Renal cortex interstitium (tissue), 11 donors: ENCODE measurements at regions not wholly inside any gene's neighbourhood (a gene's known extent, or its start where the extent isn't known, plus 50 kb on each side); places are given as distances from the start of the nearest gene placed in this dataset.
"Not testable (repeated sequence)": the region's sequence is repeated elsewhere in the genome, so short reads cannot be mapped to it uniquely, and the experiment has no call there.

Source experiments
- DNase-seq, 11 donors: peaks; one replicate each; pipeline ENCODE4 v3.0.0-alpha.2; 2013; ENCODE audit warnings: low read depth in 9 of 11, low spot score in 4 of 11; ENCODE audit errors: extremely low read depth in 1 of 11

DNA sequence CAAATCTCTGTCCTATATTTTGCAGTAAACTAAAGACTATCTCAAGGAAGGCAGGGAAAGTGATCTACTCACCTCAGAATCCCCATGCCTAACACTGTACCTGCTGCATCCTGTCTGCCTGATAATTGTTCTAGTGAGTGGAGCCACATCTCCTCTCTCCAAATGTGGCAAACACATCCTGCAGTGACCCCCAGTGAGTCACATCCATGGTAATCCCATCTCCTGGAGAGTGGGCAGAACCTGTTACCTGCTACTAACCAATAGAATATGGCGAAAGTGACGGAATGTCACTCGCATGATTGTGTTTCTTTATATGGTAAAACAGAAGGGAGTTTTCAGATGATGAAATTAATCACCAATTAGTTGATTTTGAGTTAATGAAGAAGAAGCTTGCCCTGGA lies 353.8 kb upstream of the DLGAP1 start:
- no peak for DNase-seq

GRCh38 chr18:4807604-4808293 lies 352.6 kb upstream of the DLGAP1 start:
- peak in 5 of 11 donors; percentile 6 to 35 (median 13) for DNase-seq

DNA sequence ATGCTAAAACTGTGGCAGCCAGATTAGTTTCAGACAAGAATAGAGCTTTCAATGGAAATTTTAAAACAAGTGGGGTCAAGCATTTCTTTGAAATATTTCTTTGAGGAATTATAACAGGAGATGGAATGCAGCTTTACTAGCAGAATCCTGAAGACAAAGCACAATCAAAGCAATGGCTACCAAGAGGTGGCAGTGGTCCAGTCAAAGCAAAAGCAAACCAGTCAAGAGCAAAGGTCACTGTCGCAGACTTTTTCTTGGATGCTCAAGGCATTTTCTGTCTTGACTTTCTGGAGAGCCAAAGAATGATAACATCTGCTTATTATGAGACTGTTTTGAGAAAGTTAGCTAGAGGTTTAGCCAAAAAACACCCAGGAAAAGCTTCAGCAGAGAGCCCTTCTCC lies 351.2 kb upstream of the DLGAP1 start:
- DNase-seq, result no peak

DNA sequence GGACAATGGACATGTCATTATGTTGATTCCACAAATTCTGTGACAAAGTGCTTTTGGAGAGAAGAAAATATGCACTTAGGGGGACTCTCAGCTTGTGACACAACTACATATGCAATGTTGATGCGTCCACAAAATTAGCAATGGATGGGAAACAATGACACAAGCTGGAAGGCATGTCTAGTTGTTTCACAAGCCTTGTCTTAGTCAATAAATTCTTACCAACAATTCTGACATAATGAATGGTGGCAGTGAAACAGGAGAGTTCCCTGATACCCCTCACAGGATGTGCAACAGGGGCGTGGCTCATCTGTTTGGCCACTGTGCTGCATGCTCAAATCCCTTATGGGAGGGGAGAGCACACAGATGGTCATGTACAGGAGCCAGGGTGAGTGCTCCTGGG lies 347.2 kb upstream of the DLGAP1 start:
- DNase-seq, result no peak

- DNase-seq, result no peak
Measured at GRCh38 chr18:4801151-4801550, 346.0 kb upstream of the DLGAP1 start.

- no peak for DNase-seq
Measured at GRCh38 chr18:4797002-4797685, 342.0 kb upstream of the DLGAP1 start.

DNA sequence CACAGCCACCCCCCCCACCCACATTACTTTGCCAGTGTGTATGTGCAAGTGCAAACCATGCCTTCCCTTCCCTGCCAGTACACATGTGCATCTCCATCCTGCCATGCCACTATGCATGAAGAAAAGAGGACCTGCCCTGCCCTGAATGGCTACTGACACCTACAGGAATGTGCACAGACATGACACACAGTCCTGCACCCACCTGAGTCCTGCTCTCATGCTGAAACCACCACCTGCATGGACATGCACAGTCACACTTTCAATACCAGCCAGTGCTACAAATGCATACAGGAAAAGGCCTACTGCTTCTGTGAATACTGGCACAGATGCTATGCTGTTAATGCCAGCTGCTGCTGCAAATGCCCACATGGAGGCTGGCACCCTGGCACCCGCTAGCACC lies 334.4 kb upstream of the DLGAP1 start:
- DNase-seq, result no peak

DNA sequence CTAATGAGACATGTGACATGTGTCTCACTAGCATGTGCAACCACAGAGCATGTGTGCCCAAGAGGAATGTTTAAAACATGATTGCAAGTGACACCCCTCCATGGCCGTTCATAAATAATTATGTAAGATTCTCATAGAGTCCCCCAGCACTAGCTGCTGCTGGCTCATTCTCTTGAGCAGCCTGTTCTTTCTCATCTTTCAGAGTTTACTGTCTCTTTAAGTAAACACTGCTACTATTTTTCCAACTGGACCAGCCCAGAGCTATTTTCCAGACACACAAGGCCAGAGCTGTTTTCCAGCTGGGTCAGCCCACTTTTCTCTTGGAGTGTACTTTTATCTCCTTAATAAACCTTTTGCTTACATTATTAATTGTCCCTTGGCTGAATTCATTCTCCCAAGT lies 326.8 kb upstream of the DLGAP1 start:
- DNase-seq, result no peak

DNA sequence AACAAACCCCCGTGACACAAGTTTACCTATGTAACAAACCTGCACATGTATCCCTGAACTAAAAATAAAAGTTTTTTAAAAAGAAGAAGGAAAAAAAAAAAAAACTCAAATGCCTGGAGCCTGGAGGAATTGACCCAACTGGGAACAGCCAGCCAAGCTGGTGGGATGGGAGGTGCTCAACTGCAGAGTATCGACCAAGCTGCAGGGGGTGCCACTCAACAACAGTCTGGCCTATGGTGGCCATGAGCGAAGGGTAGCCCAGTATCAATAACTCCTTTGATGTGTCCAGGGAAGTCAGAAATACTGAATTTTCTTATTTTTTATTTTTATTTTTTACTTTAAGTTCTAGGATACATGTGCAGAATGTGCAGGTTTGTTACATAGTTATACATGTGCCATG lies 310.3 kb upstream of the DLGAP1 start:
- no peak for DNase-seq

DNA sequence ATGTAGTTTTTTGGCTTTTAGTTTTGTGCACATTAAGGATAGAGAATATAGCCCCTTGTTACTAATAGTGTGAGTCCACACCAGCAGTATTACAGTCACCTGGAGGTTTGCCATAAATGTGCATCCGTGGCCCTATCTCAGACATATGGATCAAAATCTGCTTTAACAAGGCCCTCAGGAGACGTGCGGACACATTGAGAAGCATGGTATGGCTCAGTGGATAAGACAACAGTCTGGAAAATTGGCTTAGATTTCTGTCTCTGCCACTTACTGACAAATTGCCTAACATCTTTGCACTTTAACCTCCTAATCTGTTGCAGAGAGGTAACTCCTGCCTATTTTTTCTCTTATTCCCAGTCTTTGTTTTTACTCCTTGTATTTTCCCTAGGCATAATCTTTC lies 307.2 kb upstream of the DLGAP1 start:
- no peak for DNase-seq

- no peak for DNase-seq
Measured at GRCh38 chr18:4758980-4759379, 303.9 kb upstream of the DLGAP1 start.

DNA sequence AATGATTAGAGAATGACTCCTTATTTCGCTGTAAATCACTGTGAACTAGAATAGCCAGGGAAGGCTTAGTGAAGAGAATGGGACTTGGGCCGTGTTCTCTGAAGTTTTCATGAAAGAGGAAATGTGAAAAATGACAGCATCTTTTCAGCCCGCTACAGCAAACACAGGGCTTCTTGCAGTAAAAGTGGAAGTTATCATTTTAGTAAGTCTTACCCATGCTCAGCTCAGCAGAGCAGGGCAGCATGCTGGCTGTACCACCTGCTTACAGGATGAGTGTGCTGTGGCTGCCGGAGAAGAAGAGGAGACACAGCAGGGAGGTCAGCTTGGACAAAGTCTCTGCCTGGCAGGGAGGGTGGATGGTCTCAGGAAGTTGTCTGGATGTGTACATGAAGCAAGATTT lies 300.7 kb upstream of the DLGAP1 start:
- DNase-seq, result no peak

DNA sequence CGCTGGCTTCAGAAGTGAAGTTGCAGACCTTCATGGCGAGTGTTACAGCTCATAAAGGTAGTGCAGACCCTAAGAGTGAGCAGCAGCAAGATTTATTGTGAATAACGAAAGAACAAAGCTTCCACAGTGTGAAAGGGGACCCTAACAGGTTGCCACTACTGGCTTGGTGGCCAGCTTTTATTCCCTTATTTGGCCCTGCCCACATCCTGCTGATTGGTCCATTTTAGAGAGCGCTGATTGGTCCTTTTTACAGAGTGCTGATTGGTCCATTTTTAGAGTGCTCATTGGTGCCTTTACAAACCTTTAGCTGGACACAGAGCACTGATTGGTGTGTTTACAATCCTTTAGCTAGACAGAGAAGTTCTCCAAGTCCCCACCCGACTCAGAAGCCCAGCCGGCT lies 298.0 kb upstream of the DLGAP1 start:
- not testable (repeated sequence) for DNase-seq

- DNase-seq, result no peak
Measured at GRCh38 chr18:4751523-4751922, 296.4 kb upstream of the DLGAP1 start.

DNA sequence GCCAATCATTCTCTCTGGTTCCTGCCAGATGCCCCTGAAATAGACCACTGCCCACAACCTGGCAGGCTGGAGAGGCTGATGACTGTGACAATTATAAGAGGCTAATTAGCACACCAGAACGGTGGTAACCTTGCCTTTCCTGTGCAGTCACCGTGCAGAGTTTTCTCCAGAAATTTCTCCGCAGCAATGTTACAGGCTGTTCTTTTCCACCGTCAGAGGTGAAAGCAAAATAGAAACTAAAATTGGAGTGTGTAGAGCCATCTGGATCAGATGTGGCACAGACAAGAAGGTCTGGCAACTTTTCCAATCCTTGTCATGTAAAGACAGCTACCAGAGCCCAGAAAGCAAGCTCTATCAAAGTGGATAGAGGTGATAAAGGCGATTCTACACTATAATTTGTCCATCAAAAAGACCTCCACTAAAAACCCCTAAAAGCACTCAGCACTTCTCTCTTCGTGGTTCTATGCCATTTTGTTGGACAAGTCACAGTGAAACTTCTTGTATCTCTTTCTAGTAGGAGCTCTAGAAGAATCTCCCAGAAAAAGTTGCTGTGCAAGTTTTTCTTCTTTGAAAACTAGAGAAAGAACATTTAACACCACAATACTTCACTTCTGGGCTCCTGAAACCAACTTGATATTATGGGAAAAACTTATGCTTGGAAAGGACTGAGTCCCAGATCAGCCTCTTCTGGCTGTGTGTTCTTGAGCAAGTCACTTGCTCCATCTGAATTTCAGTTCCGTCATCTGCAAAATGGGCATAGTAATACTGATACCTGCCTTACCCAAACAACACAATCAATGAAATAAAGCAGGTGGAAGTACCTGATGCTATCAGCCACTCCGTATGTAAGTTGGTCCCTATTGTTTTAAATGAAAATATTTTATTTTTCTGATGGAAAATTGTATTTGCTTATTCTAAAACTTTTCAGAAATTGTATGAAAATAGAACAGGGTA lies 295.6 kb upstream of the DLGAP1 start:
- DNase-seq, result no peak

- DNase-seq, result no peak
Measured at GRCh38 chr18:4748975-4749374, 293.9 kb upstream of the DLGAP1 start.

GRCh38 chr18:4734903-4735302 lies 279.8 kb upstream of the DLGAP1 start:
- no peak for DNase-seq

DNA sequence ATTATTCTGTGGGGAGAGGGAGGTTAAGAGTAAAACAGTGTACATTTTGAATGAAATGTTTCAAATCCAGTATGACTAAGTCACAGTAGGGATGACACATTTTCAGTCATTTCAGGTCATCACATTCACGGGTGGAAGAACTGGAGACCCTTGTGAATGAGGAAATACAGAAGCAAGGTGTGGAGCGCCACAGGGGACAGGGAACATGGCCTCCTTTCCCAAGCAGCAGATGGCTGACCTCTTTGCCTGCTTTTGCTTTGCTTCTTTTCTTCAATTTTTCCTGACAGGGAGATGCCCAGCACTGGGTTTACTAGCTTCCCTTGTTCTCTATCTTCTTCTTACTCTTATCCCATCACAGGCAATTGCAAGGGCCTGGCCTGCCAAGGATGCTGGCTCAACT lies 278.9 kb upstream of the DLGAP1 start:
- no peak for DNase-seq

- no peak for DNase-seq
Measured at GRCh38 chr18:4721545-4721944, 266.4 kb upstream of the DLGAP1 start.

GRCh38 chr18:4720518-4720917 lies 265.4 kb upstream of the DLGAP1 start:
- peak in 3 of 11 donors; percentile 0 to 10 (median 9) for DNase-seq
